Prostate gland (tissue), 2 donors: ENCODE measurements at regions not wholly inside any gene's neighbourhood (a gene's known extent, or its start where the extent isn't known, plus 50 kb on each side); places are given as distances from the start of the nearest gene placed in this dataset.

Experiments
- DNase-seq: peaks from one replicate; pipeline ENCODE4 v3.0.0-alpha.2; 2019; ENCODE audit warnings: low spot score
- H3K27ac ChIP-seq, 2 donors: fragments of 200-600 bp; sonication (generic); 2 replicates each; pipeline ENCODE4 v1.5.1; 2017 to 2019
- H3K27me3 ChIP-seq: fragments of 200-600 bp; sonication (generic); replicated peaks from 2 replicates; pipeline ENCODE4 v1.5.1; 2019; ENCODE audit not compliant: insufficient read depth
- H3K36me3 ChIP-seq, 2 donors: fragments of 200-600 bp; sonication (generic); 1 replicate in 1 of 2; 2 replicates in 1 of 2; pipeline versions ENCODE4 v1.5.1 to v1.8.1; 2017 to 2019
- H3K4me1 ChIP-seq: fragments of 200-600 bp; sonication (generic); replicated peaks from 2 replicates; pipeline ENCODE4 v1.5.1; 2019
- H3K4me3 ChIP-seq, 2 donors: fragments of 200-600 bp; sonication (generic); 2 replicates each; pipeline ENCODE4 v1.5.1; 2017 to 2019
- H3K9me3 ChIP-seq: fragments of 200-600 bp; sonication (generic); 2 replicates; pipeline ENCODE4 v1.5.1; 2017
- CTCF ChIP-seq, 4 experiments: fragments of 200-600 bp in 2 of 4; fragments of 450-650 bp in 2 of 4; sonication (generic) in 2 of 4; IDR thresholded peaks; 1 replicate in 3 of 4; 2 replicates in 1 of 4; pipeline ENCODE4 v1.5.1; 2016 to 2019; ENCODE audit warnings: antibody characterized with exemption in 4 of 4, mild to moderate bottlenecking in 2 of 4, moderate library complexity in 2 of 4
- POLR2A ChIP-seq: fragments of 450-650 bp; IDR thresholded peaks from one replicate; pipeline ENCODE4 v1.6.1; 2016; ENCODE audit warnings: antibody characterized with exemption, mild to moderate bottlenecking
- POLR2AphosphoS5 ChIP-seq: sonication (generic); formaldehyde crosslinking; IDR thresholded peaks from one replicate; pipeline ENCODE4 v1.6.1; 2017; ENCODE audit warnings: antibody characterized with exemption
- WGBS: methylation state at CpG from one replicate; pipeline ENCODE4 v1.1.5; 2018; 5-methylcytosine and 5-hydroxymethylcytosine counted together
- intact Hi-C: fragments of 100-400 bp; cut with DNase I; formaldehyde crosslinking; loops from one replicate; pipeline ENCODE4 v1.14.2; 2022

- TF ChIP-seq POLR2A, result no peak
- no peak for TF ChIP-seq CTCF (IDR thresholded peaks at IDR 0.05)
- TF ChIP-seq POLR2AphosphoS5, result no peak
- Histone ChIP-seq H3K36me3 (no peaks in the 10 kb centered on the region), H3K4me3 (no peak overlapping the region), H3K4me1 (no peaks in the 10 kb centered on the region), H3K9me3 (no peaks in the 10 kb centered on the region), H3K27ac (no peak overlapping the region), H3K27me3 (no peaks in the 10 kb centered on the region)
- intact Hi-C loops, result no loop called here
- 90% methylated on average over 1 of the region's 1 CpG for WGBS
- no peak for DNase-seq
Observed at GRCh38 chr16:49129935-49130334, 151.7 kb downstream of the CBLN1 start.

GRCh38 chr16:49128740-49129139 is 152.9 kb downstream of the CBLN1 start:
- Histone ChIP-seq H3K36me3 (no peaks in the 10 kb centered on the region), H3K9me3 (no peaks in the 10 kb centered on the region), H3K27ac (no peak overlapping the region), H3K4me3 (no peak overlapping the region), H3K4me1 (no peaks in the 10 kb centered on the region), H3K27me3 (no peaks in the 10 kb centered on the region)
- no peak for DNase-seq
- TF ChIP-seq POLR2AphosphoS5, result no peak
- TF ChIP-seq CTCF (IDR thresholded peaks at IDR 0.05), result no peak
- TF ChIP-seq POLR2A, result no peak
- intact Hi-C loops, result no loop called here
- WGBS, result 72% methylated on average over 2 of the region's 2 CpGs

- H3K4me1 ChIP-seq, result no peaks in the 10 kb centered on the region
- TF ChIP-seq CTCF (IDR thresholded peaks at IDR 0.05) (no peak), POLR2AphosphoS5 (no peak), POLR2A (no peak)
- no peak overlapping the region for H3K4me3 ChIP-seq
- no peaks in the 10 kb centered on the region for H3K36me3 ChIP-seq
- intact Hi-C loops, result no loop called here
- no peak for DNase-seq
- 23% methylated on average over 1 of the region's 1 CpG for WGBS
- no peak overlapping the region for H3K27ac ChIP-seq
- no peaks in the 10 kb centered on the region for H3K27me3 ChIP-seq
- H3K9me3 ChIP-seq, result no peaks in the 10 kb centered on the region
Observed at GRCh38 chr16:49127103-49127502, 154.5 kb downstream of the CBLN1 start.

GRCh38 chr16:49121636-49122035 is 160.0 kb downstream of the CBLN1 start:
- 86% methylated on average over 5 of the region's 5 CpGs for WGBS
- Histone ChIP-seq H3K9me3 (no peaks in the 10 kb centered on the region), H3K36me3 (no peaks in the 10 kb centered on the region), H3K4me1 (no peaks in the 10 kb centered on the region), H3K4me3 (no peak overlapping the region), H3K27me3 (no peaks in the 10 kb centered on the region), H3K27ac (no peak overlapping the region)
- intact Hi-C loops, result no loop called here
- no peak for TF ChIP-seq CTCF (IDR thresholded peaks at IDR 0.05)
- no peak for TF ChIP-seq POLR2AphosphoS5
- no peak for TF ChIP-seq POLR2A
- DNase-seq, result no peak

GRCh38 chr16:49120631-49121030 is 161.0 kb downstream of the CBLN1 start:
- Histone ChIP-seq H3K27me3 (no peaks in the 10 kb centered on the region), H3K4me3 (no peak overlapping the region)
- intact Hi-C loops, result no loop called here

More at GRCh38 chr16:49120631-49121030, 161.0 kb downstream of the CBLN1 start:
- no peak for DNase-seq
- H3K36me3 ChIP-seq, result no peaks in the 10 kb centered on the region
- H3K4me1 ChIP-seq, result no peaks in the 10 kb centered on the region
- H3K27ac ChIP-seq, result no peak overlapping the region
- no peak for TF ChIP-seq CTCF (IDR thresholded peaks at IDR 0.05)
- no peak for TF ChIP-seq POLR2AphosphoS5
- TF ChIP-seq POLR2A, result no peak
- H3K9me3 ChIP-seq, result no peaks in the 10 kb centered on the region
- 79% methylated on average over 6 of the region's 6 CpGs for WGBS
